ENCODE measurements at regions not wholly inside any gene's neighbourhood (a gene's known extent, or its start where the extent isn't known, plus 50 kb on each side); places are given as distances from the start of the nearest gene placed in this dataset.

DNA sequence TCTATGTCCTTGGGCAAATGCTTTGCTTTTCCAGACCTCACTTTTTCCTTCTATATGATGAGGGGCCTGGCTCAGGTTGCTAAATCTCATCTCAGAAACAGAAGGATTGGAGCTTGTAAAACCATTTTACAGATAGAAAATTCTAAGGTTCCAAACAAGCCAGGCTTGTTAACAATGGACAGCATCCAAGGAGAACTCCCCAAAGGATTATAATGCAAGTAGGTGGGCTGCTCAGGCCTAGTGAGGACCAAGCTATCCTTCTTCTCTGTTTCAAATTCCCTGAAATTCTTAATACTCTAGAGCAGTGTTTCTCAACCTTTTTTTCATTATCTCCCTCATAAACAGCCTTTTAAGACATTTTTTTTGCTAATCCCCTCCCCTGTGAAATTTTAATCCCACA is 269.8 kb downstream of the TMEM38B start:
- no peaks in the 10 kb centered on the region for H3K36me3 ChIP-seq (ENCODE audit: control insufficient read depth in 2 of 4, insufficient read depth in 4 of 4, low read length in 3 of 4)
- FAIRE-seq (no peak), DNase-seq (ENCODE audit: low read depth in 1 of 2, low spot score in 2 of 2) (no peak)
- H3K79me1 ChIP-seq (ENCODE audit: low read depth, low read length), result no peaks in the 10 kb centered on the region
- no peak overlapping the region for H4K5ac ChIP-seq (ENCODE audit: insufficient read length, low read depth, low read length)
- no peak overlapping the region for H3K18ac ChIP-seq (ENCODE audit: extremely low read depth, low read length)
- H3K14ac ChIP-seq (ENCODE audit: insufficient read length), result no peak overlapping the region
- no peak overlapping the region for H2BK5ac ChIP-seq (ENCODE audit: low read depth, low read length)
- CTCF ChIA-PET (ENCODE audit: partially characterized antibody), result interaction anchor here (1.7 kb wide), 1 partner anchor 39 kb away, joined by 5 read pairs; no protein-coding TSS in a partner anchor
- no peak overlapping the region for H2AK5ac ChIP-seq (ENCODE audit: low read depth, low read length)
- H3K4ac ChIP-seq (replicated peaks; ENCODE audit: insufficient read length, low read depth, low read length), result no peak overlapping the region
- H3K4me3 ChIP-seq (ENCODE audit: extremely low read depth in 1 of 4, insufficient read depth in 2 of 4, low read depth in 3 of 4, low read length in 4 of 4), result no peak overlapping the region
- peaks cover 0 to 3% (median 0%) of the 10 kb centered on the region in 4 experiments; a peak in 1 of 7 replicates for H3K4me1 ChIP-seq (replicated peaks in 1 of 4; ENCODE audit: control insufficient read depth in 3 of 4, insufficient read depth in 4 of 4, low read length in 3 of 4)
- H3K27me3 ChIP-seq (replicated peaks in 1 of 4; ENCODE audit: control insufficient read depth in 3 of 4, extremely low read depth in 1 of 4, insufficient read depth in 3 of 4, low read length in 3 of 4), result no peaks in the 10 kb centered on the region
- no peak overlapping the region for H3K27ac ChIP-seq (ENCODE audit: low read depth, low read length)
- H3K23ac ChIP-seq (ENCODE audit: insufficient read length), result no peak overlapping the region
- H3K23me2 ChIP-seq (ENCODE audit: low read depth, low read length), result no peaks in the 10 kb centered on the region
- POLR2A ChIA-PET (ENCODE audit: partially characterized antibody), result no interaction called here
- H2BK120ac ChIP-seq (replicated peaks; ENCODE audit: low read depth, low read length), result no peak overlapping the region
- H4K20me1 ChIP-seq (replicated peaks in 1 of 2; ENCODE audit: control insufficient read depth in 1 of 2, insufficient read depth in 2 of 2, low read length in 2 of 2), result no peaks in the 10 kb centered on the region
- no peaks in the 10 kb centered on the region for H3K9me3 ChIP-seq (ENCODE audit: insufficient read depth in 2 of 2, low read depth in 1 of 2, low read length in 1 of 2)
- H2BK15ac ChIP-seq (ENCODE audit: low read length), result no peak overlapping the region
- no peak overlapping the region for H2AFZ ChIP-seq (ENCODE audit: low read length)
- no peak overlapping the region for H3K9ac ChIP-seq (replicated peaks in 1 of 4; ENCODE audit: extremely low read depth in 1 of 4, low read depth in 3 of 4, low read length in 3 of 4)
- H3K79me2 ChIP-seq (ENCODE audit: control insufficient read depth in 1 of 2, insufficient read depth in 2 of 2, low read length in 2 of 2), result no peaks in the 10 kb centered on the region
- H3K56ac ChIP-seq (replicated peaks; ENCODE audit: insufficient read length, low read depth, low read length), result no peak overlapping the region
- H2BK20ac ChIP-seq (ENCODE audit: low read length), result no peak overlapping the region
- no peak overlapping the region for H4K91ac ChIP-seq (replicated peaks; ENCODE audit: insufficient read length, low read length)
- H3K4me2 ChIP-seq (ENCODE audit: insufficient read depth in 1 of 2, low read depth in 2 of 2, low read length in 2 of 2), result no peak overlapping the region
- H2BK12ac ChIP-seq (ENCODE audit: low read depth, low read length), result no peak overlapping the region
- no peak overlapping the region for H4K8ac ChIP-seq (ENCODE audit: extremely low read depth, insufficient read depth, low read length)
- TF ChIP-seq KDM1A (IDR thresholded peaks at IDR 0.05; ENCODE audit: borderline replicate concordance, low read length) (no peak), RXRA (IDR thresholded peaks at IDR 0.05; ENCODE audit: insufficient read depth, low read depth, low read length) (no peak), CBX8 (IDR thresholded peaks at IDR 0.05; ENCODE audit: borderline replicate concordance, low read depth, low read length) (no peak)

Data from H1 (cell line).